HCT116 (cell line): ENCODE measurements at regions not wholly inside any gene's neighbourhood (a gene's known extent, or its start where the extent isn't known, plus 50 kb on each side); places are given as distances from the start of the nearest gene placed in this dataset.

Experiments used
- CBX3 ChIP-seq: IDR thresholded peaks from 2 replicates; pipeline ENCODE4 v1.6.1; 2012; ENCODE audit warnings: low read depth
- CTCF ChIP-seq, 3 experiments: fragments of 200-600 bp in 1 of 3; sonication (generic) in 1 of 3; IDR thresholded peaks in 2 of 3; conservative IDR thresholded peaks in 1 of 3; 2 replicates each; pipeline ENCODE4 v1.5.1; 2012 to 2017; ENCODE audit warnings: low read depth in 2 of 3, low read length in 2 of 3, antibody characterized with exemption in 1 of 3, borderline replicate concordance in 1 of 3, control low read depth in 1 of 3, mild to moderate bottlenecking in 1 of 3, mixed read lengths in 1 of 3, mixed run types in 1 of 3, moderate library complexity in 1 of 3; ENCODE audit not compliant: insufficient read depth in 1 of 3
- ELF1 ChIP-seq: IDR thresholded peaks from 2 replicates; pipeline ENCODE4 v1.6.1; 2012; ENCODE audit warnings: low read depth, borderline replicate concordance
- EZH2 ChIP-seq: fragments of 200-600 bp; sonication (generic); IDR thresholded peaks from 2 replicates; pipeline ENCODE4 v1.6.1; 2017; ENCODE audit warnings: antibody characterized with exemption, mixed run types
- MAX ChIP-seq: IDR thresholded peaks from 2 replicates; pipeline ENCODE4 v1.6.1; 2012
- POLR2A ChIP-seq: IDR thresholded peaks from 2 replicates; pipeline ENCODE4 v1.7.0; 2011; ENCODE audit warnings: borderline replicate concordance; ENCODE audit not compliant: insufficient read depth, insufficient read length; ENCODE audit errors: extremely low read depth
- POLR2AphosphoS5 ChIP-seq: IDR thresholded peaks from 2 replicates; pipeline ENCODE4 v1.6.1; 2011; ENCODE audit warnings: mild to moderate bottlenecking, low read depth, low read length, moderate library complexity
- RAD21 ChIP-seq: IDR thresholded peaks from 2 replicates; pipeline ENCODE4 v1.6.1; 2012; ENCODE audit warnings: low read depth, mild to moderate bottlenecking
- REST ChIP-seq: IDR thresholded peaks from 2 replicates; pipeline ENCODE4 v1.6.1; 2012; ENCODE audit warnings: low read depth
- SIN3A ChIP-seq: IDR thresholded peaks from 2 replicates; pipeline ENCODE4 v1.6.1; 2012; ENCODE audit warnings: low read depth
- SP1 ChIP-seq: IDR thresholded peaks from 2 replicates; pipeline ENCODE4 v1.6.1; 2012; ENCODE audit warnings: low read depth
- ZNF274 ChIP-seq: fragments of 200-500 bp; sonication (Bioruptor generic); IDR thresholded peaks from 2 replicates; pipeline ENCODE4 v1.6.1; 2014; ENCODE audit warnings: mild to moderate bottlenecking, low read depth, low read length, inconsistent platforms
- TF ChIP-seq, protein P1 (sequence below): IDR thresholded peaks from 2 replicates; pipeline ENCODE4 v1.6.1; 2012
- TF ChIP-seq, protein P2 (sequence below): IDR thresholded peaks from 2 replicates; pipeline ENCODE4 v1.6.1; 2011; ENCODE audit warnings: mild to moderate bottlenecking, low read length, moderate library complexity; ENCODE audit not compliant: insufficient replicate concordance; ENCODE audit errors: extremely low read depth

GRCh38 chr7:109616551-109617069 is 1046.9 kb downstream of the DNAJB9 start:
- no peak for TF ChIP-seq CTCF (IDR thresholded peaks at IDR 0.05 in 2 of 3, conservative IDR thresholded peaks at IDR 0.05 in 1 of 3; ENCODE audit: borderline replicate concordance in 1 of 3, insufficient read depth in 1 of 3, low read depth in 2 of 3, low read length in 2 of 3)
- no peak for TF ChIP-seq SP1
- no peak for TF ChIP-seq POLR2A
- TF ChIP-seq ZNF274, result no peak
- TF ChIP-seq POLR2AphosphoS5, result no peak
- no peak for TF ChIP-seq SIN3A
- TF ChIP-seq, protein P1, sequence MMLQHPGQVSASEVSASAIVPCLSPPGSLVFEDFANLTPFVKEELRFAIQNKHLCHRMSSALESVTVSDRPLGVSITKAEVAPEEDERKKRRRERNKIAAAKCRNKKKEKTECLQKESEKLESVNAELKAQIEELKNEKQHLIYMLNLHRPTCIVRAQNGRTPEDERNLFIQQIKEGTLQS, result no peak
- TF ChIP-seq EZH2, result no peak
- TF ChIP-seq REST, result no peak
- no peak for TF ChIP-seq RAD21
- TF ChIP-seq CBX3, result no peak
- TF ChIP-seq, protein P2, sequence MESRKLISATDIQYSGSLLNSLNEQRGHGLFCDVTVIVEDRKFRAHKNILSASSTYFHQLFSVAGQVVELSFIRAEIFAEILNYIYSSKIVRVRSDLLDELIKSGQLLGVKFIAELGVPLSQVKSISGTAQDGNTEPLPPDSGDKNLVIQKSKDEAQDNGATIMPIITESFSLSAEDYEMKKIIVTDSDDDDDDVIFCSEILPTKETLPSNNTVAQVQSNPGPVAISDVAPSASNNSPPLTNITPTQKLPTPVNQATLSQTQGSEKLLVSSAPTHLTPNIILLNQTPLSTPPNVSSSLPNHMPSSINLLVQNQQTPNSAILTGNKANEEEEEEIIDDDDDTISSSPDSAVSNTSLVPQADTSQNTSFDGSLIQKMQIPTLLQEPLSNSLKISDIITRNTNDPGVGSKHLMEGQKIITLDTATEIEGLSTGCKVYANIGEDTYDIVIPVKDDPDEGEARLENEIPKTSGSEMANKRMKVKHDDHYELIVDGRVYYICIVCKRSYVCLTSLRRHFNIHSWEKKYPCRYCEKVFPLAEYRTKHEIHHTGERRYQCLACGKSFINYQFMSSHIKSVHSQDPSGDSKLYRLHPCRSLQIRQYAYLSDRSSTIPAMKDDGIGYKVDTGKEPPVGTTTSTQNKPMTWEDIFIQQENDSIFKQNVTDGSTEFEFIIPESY, result no peak
- TF ChIP-seq MAX, result no peak
- no peak for TF ChIP-seq ELF1
